ENCODE measurements at regions not wholly inside any gene's neighbourhood (a gene's known extent, or its start where the extent isn't known, plus 50 kb on each side); places are given as distances from the start of the nearest gene placed in this dataset.

GRCh38 chr1:73593804-73594203 is 604.2 kb downstream of the LRRIQ3 start:
- Mint-ChIP-seq H3K36me3 (ENCODE audit: low read depth) (no peaks in the 10 kb centered on the region), H3K4me3 (no peak overlapping the region), H3K27me3 (ENCODE audit: insufficient read depth, low read depth, poor library complexity) (no peaks in the 10 kb centered on the region), H3K27ac (peak overlapping the region; percentile 42), H3K4me1 (peaks cover 13% of the 10 kb centered on the region), H3K9me3 (no peaks in the 10 kb centered on the region)
- H4K20me1 ChIP-seq (replicated peaks; ENCODE audit: insufficient read depth) = no peaks in the 10 kb centered on the region
- ATAC-seq (no peak), DNase-seq (ENCODE audit: low spot score) (no peak)
- no peak overlapping the region; the same call in 1 of the 2 replicates for H3K27ac ChIP-seq (ENCODE audit: low read depth)
- H3F3A ChIP-seq (replicated peaks; ENCODE audit: low read depth) = no peaks in the 10 kb centered on the region
- H3K79me2 ChIP-seq (replicated peaks; ENCODE audit: insufficient read depth) = no peaks in the 10 kb centered on the region
- H3K9me2 ChIP-seq (ENCODE audit: insufficient read depth) = peaks cover 13% of the 10 kb centered on the region; the same call in 1 of the 2 replicates
- H2AFZ ChIP-seq = peak overlapping the region; percentile 33; the same call in 1 of the 2 replicates
- H3K4me2 ChIP-seq = no peak overlapping the region
- TF ChIP-seq STAT1 (IDR thresholded peaks at IDR 0.05; ENCODE audit: unreplicated experiment) (no peak), ETS1 (IDR thresholded peaks at IDR 0.05) (no peak), ZNF462 (CRISPR knock-in tag; IDR thresholded peaks at IDR 0.05) (no peak), NANOG (IDR thresholded peaks at IDR 0.05; ENCODE audit: borderline replicate concordance) (no peak), CTCF (conservative IDR thresholded peaks at IDR 0.05; ENCODE audit: low read depth in 2 of 2) (no peak), ZNF114 (CRISPR knock-in tag; IDR thresholded peaks at IDR 0.05) (no peak), ZNF331 (CRISPR knock-in tag; IDR thresholded peaks at IDR 0.05; ENCODE audit: low read depth) (no peak), EZH2phosphoT487 (IDR thresholded peaks at IDR 0.05; ENCODE audit: unreplicated experiment) (no peak), JUNB (IDR thresholded peaks at IDR 0.05; ENCODE audit: unreplicated experiment) (no peak), CREB1 (CRISPR knock-in tag; IDR thresholded peaks at IDR 0.05; ENCODE audit: low read depth) (no peak), EZH2 (IDR thresholded peaks at IDR 0.05; ENCODE audit: low read depth, unreplicated experiment) (no peak)
- no peaks in the 10 kb centered on the region; the same call in 1 of the 2 replicates for H3K4me1 ChIP-seq (ENCODE audit: insufficient read depth)
- H3K27me3 ChIP-seq (ENCODE audit: insufficient read depth) = no peaks in the 10 kb centered on the region
- H3K36me3 ChIP-seq (ENCODE audit: insufficient read depth) = no peaks in the 10 kb centered on the region
- no peak overlapping the region for H3K4me3 ChIP-seq

All from GM23338 (cell line).